Kasumi-1 (cell line): ENCODE measurements at regions not wholly inside any gene's neighbourhood (a gene's known extent, or its start where the extent isn't known, plus 50 kb on each side); places are given as distances from the start of the nearest gene placed in this dataset.
"Not testable (repeated sequence)": the region's sequence is repeated elsewhere in the genome, so short reads cannot be mapped to it uniquely, and the experiment has no call there.

Experiments
- DNase-seq, 2 experiments: peaks; one replicate each; lab custom pipeline; 2025; lab: John Stamatoyannopoulos, UW

GRCh38 chr18:79596446-79597175 is 83.0 kb upstream of the CTDP1 start:
- no peak for DNase-seq

GRCh38 chr18:79597176-79597830 is 82.3 kb upstream of the CTDP1 start:
- no peak for DNase-seq

GRCh38 chr18:79597831-79598632 is 81.6 kb upstream of the CTDP1 start:
- DNase-seq, result no peak

DNA sequence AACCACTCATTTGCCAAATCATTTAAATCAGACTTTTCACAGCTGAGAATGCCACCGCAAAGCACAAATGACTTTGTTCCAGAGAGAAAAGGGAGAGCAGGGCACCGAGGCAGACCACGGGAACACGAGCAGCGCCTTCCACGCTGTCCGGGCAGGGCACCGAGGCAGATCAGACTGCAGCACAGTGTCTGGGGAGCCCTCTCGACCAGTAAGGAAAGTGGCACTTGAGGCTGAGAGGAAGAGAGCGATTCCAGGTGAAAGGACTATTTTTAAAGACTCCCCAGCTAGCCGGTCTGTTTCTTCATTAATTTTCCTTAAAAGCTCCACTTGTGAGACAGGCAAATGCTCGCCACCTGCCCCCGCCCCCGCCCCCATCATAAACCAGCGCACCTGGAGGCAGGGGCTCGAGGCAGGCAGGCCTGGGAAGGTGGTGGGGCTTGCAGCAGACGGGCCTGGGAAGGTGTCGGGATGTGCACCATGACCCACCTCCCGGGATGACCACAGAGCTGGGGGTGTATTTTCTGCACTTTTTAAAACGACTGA is 80.9 kb upstream of the CTDP1 start:
- DNase-seq, result no peak

- DNase-seq, result no peak
Observed at GRCh38 chr18:79599441-79599931, 80.1 kb upstream of the CTDP1 start.

DNA sequence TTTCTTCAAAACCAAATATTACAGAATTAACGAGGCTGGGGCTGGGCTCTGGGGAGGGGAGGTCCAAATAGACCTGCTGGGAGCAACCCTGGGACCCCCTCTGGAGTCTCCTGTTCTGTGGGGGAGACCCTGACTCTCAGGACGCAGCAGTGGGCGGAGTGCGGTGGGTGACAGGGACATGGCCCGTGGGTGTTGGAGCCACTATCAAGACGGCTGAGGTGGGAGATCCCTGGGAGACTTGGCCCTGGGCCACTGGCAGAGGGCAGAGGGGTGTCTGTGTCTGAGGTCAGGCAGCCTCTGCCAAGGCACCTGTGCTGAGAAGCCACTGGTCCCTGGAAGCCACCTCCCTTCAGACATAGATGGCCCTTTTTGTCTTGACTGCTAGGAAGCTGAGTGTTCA is 79.5 kb upstream of the CTDP1 start:
- no peak for DNase-seq

DNA sequence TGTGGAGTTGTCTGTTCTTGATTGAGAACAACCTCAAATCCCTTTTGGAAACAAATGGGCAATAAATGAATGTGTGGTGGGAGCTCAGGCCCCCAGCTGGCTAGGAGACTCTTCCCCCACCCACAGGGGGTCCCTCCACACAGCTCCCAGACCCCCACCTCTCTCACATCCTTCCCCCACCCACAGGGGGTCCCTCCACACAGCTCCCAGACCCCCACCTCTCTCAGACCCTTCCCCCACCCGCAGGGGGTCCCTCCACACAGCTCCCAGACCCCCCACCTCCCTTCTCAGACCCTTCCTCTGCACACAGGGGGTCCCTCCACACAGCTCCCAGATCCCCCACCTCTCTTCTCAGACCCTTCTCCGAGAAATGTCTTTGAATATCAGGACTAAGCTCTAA is 79.0 kb upstream of the CTDP1 start:
- DNase-seq, result no peak

DNA sequence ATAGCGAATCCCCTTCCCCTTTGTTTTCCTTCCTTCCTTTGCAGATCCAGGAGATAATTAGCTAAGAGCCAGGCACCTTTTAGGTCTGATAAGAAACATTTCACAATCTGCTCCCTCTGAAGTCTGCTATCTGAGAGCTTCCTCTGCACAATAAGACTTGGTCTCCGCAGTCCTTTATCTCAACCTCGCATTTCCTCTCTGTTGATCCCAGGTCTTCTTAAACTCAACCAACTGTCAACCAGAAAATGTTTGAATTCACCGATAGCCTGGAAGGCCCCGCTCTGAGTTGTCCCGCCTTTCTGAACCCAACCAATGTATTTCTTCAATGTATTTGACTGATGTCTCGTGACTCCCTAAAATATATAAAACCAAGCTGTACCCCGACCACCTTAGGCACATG is 78.4 kb upstream of the CTDP1 start:
- peak; percentile 16 to 32 for DNase-seq

- no peak for DNase-seq
Observed at GRCh38 chr18:79603321-79604204, 76.0 kb upstream of the CTDP1 start.

GRCh38 chr18:79604205-79604912 is 75.2 kb upstream of the CTDP1 start:
- no peak for DNase-seq

GRCh38 chr18:79604913-79605880 is 74.4 kb upstream of the CTDP1 start:
- DNase-seq, result no peak

GRCh38 chr18:79606071-79606470 is 73.5 kb upstream of the CTDP1 start:
- DNase-seq, result not testable (repeated sequence)

GRCh38 chr18:79606621-79607331 is 72.8 kb upstream of the CTDP1 start:
- DNase-seq, result no peak

- DNase-seq, result no peak
Observed at GRCh38 chr18:79607361-79607952, 72.1 kb upstream of the CTDP1 start.

GRCh38 chr18:79608069-79608468 is 71.5 kb upstream of the CTDP1 start:
- no peak for DNase-seq

- DNase-seq, result no peak
Observed at GRCh38 chr18:79608535-79608934, 71.1 kb upstream of the CTDP1 start.

- DNase-seq, result no peak
Observed at GRCh38 chr18:79608999-79609461, 70.6 kb upstream of the CTDP1 start.

- no peak for DNase-seq
Observed at GRCh38 chr18:79609841-79610281, 69.7 kb upstream of the CTDP1 start.
